H1 (cell line): ENCODE measurements at regions not wholly inside any gene's neighbourhood (a gene's known extent, or its start where the extent isn't known, plus 50 kb on each side); places are given as distances from the start of the nearest gene placed in this dataset.

Experiments
- CTCF ChIA-PET: fragments of 300-600 bp; sonication (Branson Sonifier 250); formaldehyde crosslinking; loops from one replicate; lab custom pipeline; 2021; ENCODE audit not compliant: partially characterized antibody; lab: Charles Lee
- POLR2A ChIA-PET: fragments of 300-600 bp; sonication (Branson Sonifier 250); formaldehyde crosslinking; loops from one replicate; lab custom pipeline; 2021; ENCODE audit warnings: inconsistent platforms; ENCODE audit not compliant: partially characterized antibody; lab: Charles Lee
- DNase-seq, 2 experiments: peaks; one replicate each; pipeline versions ENCODE4 v3.0.0 to v3.0.0-alpha.2; 2010 to 2022; ENCODE audit warnings: low spot score in 2 of 2, low read depth in 1 of 2, mixed read lengths in 1 of 2
- FAIRE-seq: peaks from 2 replicates; lab custom pipeline; 2011; peaks lifted over from hg19 to GRCh38; lab: Jason Lieb, UNC
- H2AFZ ChIP-seq: 2 replicates; pipeline ENCODE4 v1.8.1; 2012; ENCODE audit warnings: low read length, inconsistent platforms
- H2AK5ac ChIP-seq: 2 replicates; pipeline ENCODE4 v1.6.1; 2013; ENCODE audit warnings: low read depth, low read length
- H2BK120ac ChIP-seq: replicated peaks from 2 replicates; pipeline ENCODE3; 2013; ENCODE audit warnings: low read depth, low read length, inconsistent platforms
- H2BK12ac ChIP-seq: 2 replicates; pipeline ENCODE4 v1.6.1; 2013; ENCODE audit warnings: low read depth, low read length
- H2BK15ac ChIP-seq: 2 replicates; pipeline ENCODE4 v1.6.1; 2013; ENCODE audit warnings: low read length
- H2BK20ac ChIP-seq: 2 replicates; pipeline ENCODE4 v1.6.1; 2013; ENCODE audit warnings: low read length
- H2BK5ac ChIP-seq: 2 replicates; pipeline ENCODE4 v1.6.1; 2013; ENCODE audit warnings: low read depth, low read length
- H3K14ac ChIP-seq: 2 replicates; pipeline ENCODE4 v1.6.1; 2013; ENCODE audit warnings: inconsistent platforms; ENCODE audit not compliant: insufficient read length
- H3K18ac ChIP-seq: 2 replicates; pipeline ENCODE4 v1.6.1; 2013; ENCODE audit warnings: low read length; ENCODE audit errors: extremely low read depth
- H3K23ac ChIP-seq: 2 replicates; pipeline ENCODE4 v1.6.1; 2013; ENCODE audit warnings: inconsistent platforms; ENCODE audit not compliant: insufficient read length
- H3K23me2 ChIP-seq: 2 replicates; pipeline ENCODE4 v1.6.1; 2013; ENCODE audit warnings: low read depth, low read length
- H3K27ac ChIP-seq: 2 replicates; pipeline ENCODE4 v1.6.1; 2011; ENCODE audit warnings: low read depth, low read length, inconsistent platforms
- H3K27me3 ChIP-seq, 4 experiments: replicated peaks in 1 of 4; 1 replicate in 1 of 4; 2 replicates in 3 of 4; pipeline versions ENCODE4 v1.6.1 to v1.8.1; 2011 to 2013; ENCODE audit warnings: low read length in 3 of 4, mild to moderate bottlenecking in 3 of 4, inconsistent platforms in 2 of 4, mixed read lengths in 2 of 4, moderate library complexity in 1 of 4; ENCODE audit not compliant: control insufficient read depth in 3 of 4, insufficient read depth in 3 of 4; ENCODE audit errors: extremely low read depth in 1 of 4
- H3K36me3 ChIP-seq, 4 experiments: 2 replicates each; pipeline versions ENCODE4 v1.6.1 to v1.8.1; 2011 to 2013; ENCODE audit warnings: mild to moderate bottlenecking in 4 of 4, low read length in 3 of 4, moderate library complexity in 2 of 4, control low read depth in 1 of 4, inconsistent platforms in 1 of 4; ENCODE audit not compliant: insufficient read depth in 4 of 4, control insufficient read depth in 2 of 4
- H3K4ac ChIP-seq: replicated peaks from 2 replicates; pipeline ENCODE3; 2013; ENCODE audit warnings: low read length, low read depth, mixed read lengths, inconsistent platforms; ENCODE audit not compliant: insufficient read length
- H3K4me1 ChIP-seq, 4 experiments: replicated peaks in 1 of 4; 1 replicate in 1 of 4; 2 replicates in 3 of 4; pipeline versions ENCODE4 v1.6.1 to v1.8.1; 2011 to 2013; ENCODE audit warnings: low read length in 3 of 4, inconsistent platforms in 2 of 4, mixed read lengths in 1 of 4; ENCODE audit not compliant: insufficient read depth in 4 of 4, control insufficient read depth in 3 of 4
- H3K4me2 ChIP-seq, 2 experiments: 2 replicates each; pipeline versions ENCODE4 v1.6.1 to v1.8.1; 2011 to 2013; ENCODE audit warnings: low read depth in 2 of 2, low read length in 2 of 2, control low read depth in 1 of 2, inconsistent platforms in 1 of 2, mild to moderate bottlenecking in 1 of 2; ENCODE audit not compliant: insufficient read depth in 1 of 2
- H3K4me3 ChIP-seq, 4 experiments: fragments of 200-600, 300-600 bp in 1 of 4; sonication (generic), shearing (Covaris generic), sonication (Bioruptor Twin) in 1 of 4; 2 replicates each; pipeline versions ENCODE4 v1.5.1 to v1.8.1; 2011 to 2016; ENCODE audit warnings: low read length in 4 of 4, low read depth in 3 of 4, control low read depth in 2 of 4, inconsistent platforms in 2 of 4, mild to moderate bottlenecking in 2 of 4, mixed read lengths in 1 of 4, moderate library complexity in 1 of 4; ENCODE audit not compliant: insufficient read depth in 2 of 4; ENCODE audit errors: extremely low read depth in 1 of 4
- H3K56ac ChIP-seq: replicated peaks from 2 replicates; pipeline ENCODE3; 2013; ENCODE audit warnings: low read depth, mild to moderate bottlenecking, mixed read lengths, low read length, inconsistent platforms; ENCODE audit not compliant: insufficient read length
- H3K79me1 ChIP-seq: 2 replicates; pipeline ENCODE4 v1.6.1; 2013; ENCODE audit warnings: low read depth, low read length, control low read depth
- H3K79me2 ChIP-seq, 2 experiments: 2 replicates each; pipeline versions ENCODE4 v1.6.1 to v1.8.1; 2012 to 2013; ENCODE audit warnings: low read length in 2 of 2, mild to moderate bottlenecking in 2 of 2, inconsistent platforms in 1 of 2; ENCODE audit not compliant: insufficient read depth in 2 of 2, control insufficient read depth in 1 of 2
- H3K9ac ChIP-seq, 4 experiments: replicated peaks in 1 of 4; 1 replicate in 1 of 4; 2 replicates in 3 of 4; pipeline versions ENCODE4 v1.6.1 to v1.8.1; 2011 to 2013; ENCODE audit warnings: low read depth in 3 of 4, low read length in 3 of 4, control low read depth in 2 of 4, mild to moderate bottlenecking in 2 of 4, moderate library complexity in 2 of 4, inconsistent platforms in 1 of 4; ENCODE audit errors: extremely low read depth in 1 of 4
- H3K9me3 ChIP-seq, 2 experiments: 2 replicates each; pipeline versions ENCODE4 v1.6.1 to v1.8.1; 2012 to 2013; ENCODE audit warnings: mild to moderate bottlenecking in 2 of 2, moderate library complexity in 2 of 2, control low read depth in 1 of 2, inconsistent platforms in 1 of 2, low read depth in 1 of 2, low read length in 1 of 2, mixed read lengths in 1 of 2; ENCODE audit not compliant: insufficient read depth in 2 of 2
- H4K20me1 ChIP-seq, 2 experiments: replicated peaks in 1 of 2; 2 replicates each; pipeline versions ENCODE3 to v1.8.1; 2011 to 2013; ENCODE audit warnings: inconsistent platforms in 2 of 2, low read length in 2 of 2, mild to moderate bottlenecking in 1 of 2; ENCODE audit not compliant: insufficient read depth in 2 of 2, control insufficient read depth in 1 of 2
- H4K5ac ChIP-seq: 2 replicates; pipeline ENCODE4 v1.6.1; 2013; ENCODE audit warnings: low read length, low read depth, mixed read lengths, inconsistent platforms; ENCODE audit not compliant: insufficient read length
- H4K8ac ChIP-seq: 2 replicates; pipeline ENCODE4 v1.8.0; 2013; ENCODE audit warnings: mild to moderate bottlenecking, moderate library complexity, low read length, inconsistent platforms; ENCODE audit not compliant: insufficient read depth; ENCODE audit errors: extremely low read depth
- H4K91ac ChIP-seq: replicated peaks from 2 replicates; pipeline ENCODE3; 2013; ENCODE audit warnings: low read length, mixed read lengths, inconsistent platforms; ENCODE audit not compliant: insufficient read length
- BCL11A ChIP-seq, 2 experiments: IDR thresholded peaks; one replicate each; pipeline ENCODE4 v1.6.1; 2011; ENCODE audit warnings: low read depth in 2 of 2, low read length in 2 of 2, mild to moderate bottlenecking in 2 of 2
- BRCA1 ChIP-seq: IDR thresholded peaks from 2 replicates; pipeline ENCODE4 v1.6.1; 2012; ENCODE audit warnings: low read depth, low read length, improper control_type of control experiment
- CHD1 ChIP-seq: IDR thresholded peaks from 2 replicates; pipeline ENCODE4 v1.6.1; 2012; ENCODE audit warnings: low read depth, low read length, improper control_type of control experiment
- EP300 ChIP-seq, 2 experiments: IDR thresholded peaks; 1 replicate in 1 of 2; 2 replicates in 1 of 2; pipeline ENCODE4 v1.6.1; 2011 to 2012; ENCODE audit warnings: low read depth in 2 of 2, low read length in 2 of 2, mild to moderate bottlenecking in 2 of 2, borderline replicate concordance in 1 of 2, inconsistent platforms in 1 of 2, moderate library complexity in 1 of 2
- KDM4A ChIP-seq: IDR thresholded peaks from one replicate; pipeline ENCODE4 v1.7.1; 2012; ENCODE audit warnings: low read depth, mild to moderate bottlenecking, moderate library complexity, low read length, inconsistent platforms; ENCODE audit not compliant: severe bottlenecking
- POU5F1 ChIP-seq: IDR thresholded peaks from 2 replicates; pipeline ENCODE4 v1.6.1; 2011; ENCODE audit warnings: low read depth, mild to moderate bottlenecking, low read length, moderate library complexity
- WGBS, 2 experiments: shearing (Covaris generic) in 1 of 2; methylation state at CpG; one replicate each; pipeline versions ENCODE4 v1.1.6 to v1.1.7; 2013 to 2015; ENCODE audit warnings: low lambda C conversion rate in 2 of 2, mixed read lengths in 2 of 2, inconsistent platforms in 1 of 2, low coverage in 1 of 2, missing lambda C conversion rate in 1 of 2; ENCODE audit not compliant: insufficient replicate concordance in 2 of 2, insufficient coverage in 1 of 2, insufficient read length in 1 of 2; ENCODE audit errors: extremely low coverage in 1 of 2, missing lambda C conversion rate in 1 of 2; 5-methylcytosine and 5-hydroxymethylcytosine counted together

DNA sequence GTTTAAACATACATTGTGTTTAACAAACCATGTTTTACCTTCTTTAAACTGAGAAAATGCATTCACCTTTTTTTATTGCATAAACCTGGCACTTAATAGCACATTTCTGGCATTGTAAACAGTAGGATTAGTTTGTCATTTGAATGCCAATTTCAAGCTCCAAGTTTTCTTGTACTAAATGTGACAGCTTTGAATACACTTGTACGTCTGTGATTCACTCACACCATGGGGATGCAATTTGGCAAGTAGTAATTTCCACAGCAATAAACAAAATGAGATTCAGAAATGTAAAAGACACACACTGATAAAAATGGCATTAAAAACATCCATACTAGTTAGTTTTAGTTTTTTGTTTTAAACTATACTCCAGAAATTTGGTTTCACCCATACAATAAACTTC, 598.9 kb downstream of the SI start:
- peaks cover 0 to 2% of the 10 kb centered on the region in 2 experiments for H4K20me1 ChIP-seq
- H3K56ac ChIP-seq: no peak overlapping the region
- H3K4me1 ChIP-seq: no peaks in the 10 kb centered on the region
- no peak overlapping the region for H2BK5ac ChIP-seq
- no peak overlapping the region for H3K14ac ChIP-seq
- no peak overlapping the region for H3K4me2 ChIP-seq
- ChIA-PET CTCF (no interaction called here), POLR2A (no interaction called here)
- H2BK12ac ChIP-seq: no peak overlapping the region
- FAIRE-seq (no peak), DNase-seq (no peak)
- H3K27ac ChIP-seq: no peak overlapping the region
- no peak overlapping the region for H3K4me3 ChIP-seq
- no peak overlapping the region for H4K5ac ChIP-seq
- H2AFZ ChIP-seq: no peak overlapping the region
- H3K27me3 ChIP-seq: no peaks in the 10 kb centered on the region
- no peak overlapping the region for H4K91ac ChIP-seq
- H3K36me3 ChIP-seq: no peaks in the 10 kb centered on the region
- H2BK120ac ChIP-seq: no peak overlapping the region
- no peak overlapping the region for H3K4ac ChIP-seq
- H3K18ac ChIP-seq: no peak overlapping the region
- H3K79me1 ChIP-seq: no peaks in the 10 kb centered on the region
- no peak overlapping the region for H2BK20ac ChIP-seq
- no peak overlapping the region for H2BK15ac ChIP-seq
- H3K23me2 ChIP-seq: no peaks in the 10 kb centered on the region
- no peak overlapping the region for H4K8ac ChIP-seq
- H3K23ac ChIP-seq: no peak overlapping the region
- H3K9ac ChIP-seq: no peak overlapping the region
- no peaks in the 10 kb centered on the region for H3K9me3 ChIP-seq
- no peak overlapping the region for H2AK5ac ChIP-seq
- WGBS, 2 experiments: 100% methylated on average over 1 of the region's 1 CpG; no CpG with 5 or more reads in 1 of the 2 experiments
- H3K79me2 ChIP-seq: no peaks in the 10 kb centered on the region
- no peak for TF ChIP-seq BRCA1
- TF ChIP-seq BCL11A (IDR thresholded peaks at IDR 0.05; ENCODE audit: low read depth in 2 of 2, low read length in 2 of 2): no peak
- no peak for TF ChIP-seq CHD1
- TF ChIP-seq KDM4A: no peak
- TF ChIP-seq EP300 (IDR thresholded peaks at IDR 0.05; ENCODE audit: borderline replicate concordance in 1 of 2, low read depth in 2 of 2, low read length in 2 of 2): no peak
- TF ChIP-seq POU5F1: no peak
